Ammon's horn (tissue), 1 donor: ENCODE measurements at regions not wholly inside any gene's neighbourhood (a gene's known extent, or its start where the extent isn't known, plus 50 kb on each side); places are given as distances from the start of the nearest gene placed in this dataset.

Source experiments
- DNase-seq: peaks from one replicate; pipeline ENCODE4 v3.0.0-alpha.2; 2016; ENCODE audit warnings: low spot score

- no peak for DNase-seq
These were observed 276.7 kb upstream of the KIF2A start for GRCh38 chr5:62029303-62029702.

GRCh38 chr5:62030326-62030725 lies 275.7 kb upstream of the KIF2A start:
- DNase-seq, result no peak

GRCh38 chr5:62038024-62038423 lies 268.0 kb upstream of the KIF2A start:
- no peak for DNase-seq

GRCh38 chr5:62041156-62041756 lies 264.8 kb upstream of the KIF2A start:
- DNase-seq, result no peak

GRCh38 chr5:62042007-62042406 lies 264.0 kb upstream of the KIF2A start:
- DNase-seq, result no peak

- DNase-seq, result peak; percentile 29
These were observed 262.4 kb upstream of the KIF2A start for GRCh38 chr5:62043289-62044280.

GRCh38 chr5:62044989-62045388 lies 261.0 kb upstream of the KIF2A start:
- no peak for DNase-seq

- no peak for DNase-seq
These were observed 259.8 kb upstream of the KIF2A start for GRCh38 chr5:62046191-62046590.

GRCh38 chr5:62051747-62052146 lies 254.3 kb upstream of the KIF2A start:
- DNase-seq, result no peak

GRCh38 chr5:62059960-62060359 lies 246.0 kb upstream of the KIF2A start:
- no peak for DNase-seq

- no peak for DNase-seq
These were observed 241.0 kb upstream of the KIF2A start for GRCh38 chr5:62065050-62065449.

GRCh38 chr5:62066761-62067277 lies 239.2 kb upstream of the KIF2A start:
- no peak for DNase-seq

GRCh38 chr5:62068554-62068953 lies 237.5 kb upstream of the KIF2A start:
- DNase-seq, result no peak

- no peak for DNase-seq
These were observed 228.6 kb upstream of the KIF2A start for GRCh38 chr5:62077387-62077786.

- no peak for DNase-seq
These were observed 228.0 kb upstream of the KIF2A start for GRCh38 chr5:62077823-62078550.

- no peak for DNase-seq
These were observed 223.6 kb upstream of the KIF2A start for GRCh38 chr5:62082370-62082801.

GRCh38 chr5:62083247-62083646 lies 222.8 kb upstream of the KIF2A start:
- DNase-seq, result no peak

- DNase-seq, result no peak
These were observed 222.3 kb upstream of the KIF2A start for GRCh38 chr5:62083661-62084060.

- peak; percentile 37 for DNase-seq
These were observed 221.6 kb upstream of the KIF2A start for GRCh38 chr5:62084391-62084790.

GRCh38 chr5:62090953-62091352 lies 215.1 kb upstream of the KIF2A start:
- DNase-seq, result no peak

GRCh38 chr5:62093411-62093810 lies 212.6 kb upstream of the KIF2A start:
- DNase-seq, result no peak

GRCh38 chr5:62093976-62094375 lies 212.0 kb upstream of the KIF2A start:
- peak; percentile 82 for DNase-seq
